PC-9 (cell line): ENCODE measurements at regions not wholly inside any gene's neighbourhood (a gene's known extent, or its start where the extent isn't known, plus 50 kb on each side); places are given as distances from the start of the nearest gene placed in this dataset.
A peak's percentile ranks its signal among the peaks of the same experiment; 100 is the strongest.

Experiments used
- BruUV-seq: library from RNA; stranded (reverse); fragments of 400-500 nt; replicated peaks from 2 replicates; lab custom pipeline; 2021; lab: Mats Ljungman, UMichigan
- CTCF ChIA-PET: fragments of 300-600 bp; sonication (Branson Sonifier 250); formaldehyde crosslinking; loops from one replicate; lab custom pipeline; 2022; ENCODE audit warnings: antibody characterized with exemption; lab: Charles Lee
- POLR2A ChIA-PET: fragments of 300-600 bp; sonication (Branson Sonifier 250); formaldehyde crosslinking; loops from one replicate; lab custom pipeline; 2022; ENCODE audit warnings: antibody characterized with exemption; ENCODE audit not compliant: unreplicated experiment; lab: Charles Lee
- DNase-seq, 2 experiments: peaks; one replicate each; pipeline versions ENCODE4 v3.0.0 to v3.0.0-alpha.2; 2015 to 2022; ENCODE audit warnings: mixed read lengths in 1 of 2
- H2AFZ ChIP-seq: fragments of 200-600 bp; sonication (generic); 2 replicates; pipeline ENCODE4 v1.8.1; 2017; ENCODE audit warnings: antibody characterized with exemption
- H3F3A ChIP-seq: fragments of 200-600 bp; sonication (generic); 2 replicates; pipeline ENCODE4 v1.8.1; 2017; ENCODE audit warnings: antibody characterized with exemption, mild to moderate bottlenecking, low read depth; ENCODE audit not compliant: insufficient read depth
- H3K27ac ChIP-seq: fragments of 200-600 bp; sonication (generic); 2 replicates; pipeline ENCODE4 v1.6.1; 2016; ENCODE audit warnings: mixed run types
- H3K27me3 ChIP-seq: fragments of 200-600 bp; sonication (generic); 2 replicates; pipeline ENCODE4 v1.6.1; 2016; ENCODE audit warnings: low read depth, mixed run types; ENCODE audit not compliant: insufficient read depth
- H3K36me3 ChIP-seq: fragments of 200-600 bp; sonication (generic); 2 replicates; pipeline ENCODE4 v1.6.1; 2016; ENCODE audit warnings: low read depth, mixed run types
- H3K4me1 ChIP-seq: fragments of 200-600 bp; sonication (generic); replicated peaks from 2 replicates; pipeline ENCODE4 v1.6.1; 2016; ENCODE audit warnings: mixed run types; ENCODE audit not compliant: insufficient read depth
- H3K4me2 ChIP-seq: fragments of 200-600 bp; sonication (generic); 2 replicates; pipeline ENCODE4 v1.6.1; 2017; ENCODE audit warnings: mixed run types
- H3K4me3 ChIP-seq: fragments of 200-600 bp; sonication (generic); 2 replicates; pipeline ENCODE4 v1.6.1; 2016; ENCODE audit warnings: mixed run types
- H3K79me2 ChIP-seq: fragments of 200-600 bp; sonication (generic); 2 replicates; pipeline ENCODE4 v1.6.1; 2017; ENCODE audit warnings: low read depth, mixed run types
- H3K9me2 ChIP-seq: fragments of 200-600 bp; sonication (generic); 2 replicates; pipeline ENCODE4 v1.8.1; 2017; ENCODE audit warnings: mild to moderate bottlenecking; ENCODE audit not compliant: insufficient read depth
- H3K9me3 ChIP-seq: fragments of 200-600 bp; sonication (generic); 2 replicates; pipeline ENCODE4 v1.8.1; 2016; ENCODE audit warnings: low read depth; ENCODE audit not compliant: insufficient read depth
- H4K20me1 ChIP-seq: fragments of 200-600 bp; sonication (generic); 2 replicates; pipeline ENCODE4 v1.8.1; 2017; ENCODE audit not compliant: insufficient read depth
- CTCF ChIP-seq: fragments of 200-600 bp; sonication (generic); conservative IDR thresholded peaks from 2 replicates; pipeline ENCODE4 v1.6.1; 2017; ENCODE audit warnings: mixed run types, antibody characterized with exemption, mild to moderate bottlenecking, moderate library complexity
- EZH2 ChIP-seq: fragments of 200-600 bp; sonication (generic); IDR thresholded peaks from 2 replicates; pipeline ENCODE4 v1.8.0; 2017; ENCODE audit warnings: antibody characterized with exemption, low read depth
- intact Hi-C: fragments of 100-400 bp; cut with micrococcal nuclease; formaldehyde crosslinking; loops from one replicate; pipeline ENCODE4 v1.10.0; 2022; ENCODE audit not compliant: unreplicated experiment

- intact Hi-C loops, result loop anchor here (10.0 kb wide), 1 partner anchor 1261 kb away; no protein-coding TSS in a partner anchor
- H3K4me2 ChIP-seq, result no peak overlapping the region
- POLR2A ChIA-PET, result no interaction called here
- no peak for DNase-seq
- H3F3A ChIP-seq, result no peaks in the 10 kb centered on the region
- no peaks in the 10 kb centered on the region for H3K9me3 ChIP-seq
- no TSS peak for BruUV-seq
- no peaks in the 10 kb centered on the region for H3K79me2 ChIP-seq
- CTCF ChIA-PET, result no interaction called here
- H3K4me3 ChIP-seq, result no peak overlapping the region
- H3K9me2 ChIP-seq, result no peaks in the 10 kb centered on the region
- H3K4me1 ChIP-seq, result no peaks in the 10 kb centered on the region
- 0 out of 2 replicates have a peak overlapping the region, but pooled peaks have one; percentile 49 for H2AFZ ChIP-seq
- H4K20me1 ChIP-seq, result no peaks in the 10 kb centered on the region
- no peak overlapping the region for H3K27ac ChIP-seq
- H3K36me3 ChIP-seq, result no peaks in the 10 kb centered on the region
- H3K27me3 ChIP-seq, result no peaks in the 10 kb centered on the region
- TF ChIP-seq EZH2, result no peak
- no peak for TF ChIP-seq CTCF
Observed at GRCh38 chr3:146813496-146813895, 208.3 kb upstream of the PLSCR5 start.

GRCh38 chr3:146803745-146804144 lies 198.6 kb upstream of the PLSCR5 start:
- no peaks in the 10 kb centered on the region for H3K4me1 ChIP-seq
- H2AFZ ChIP-seq, result no peak overlapping the region
- no peaks in the 10 kb centered on the region for H3K79me2 ChIP-seq
- H3K9me2 ChIP-seq, result no peaks in the 10 kb centered on the region
- no peaks in the 10 kb centered on the region for H3K9me3 ChIP-seq
- no peaks in the 10 kb centered on the region for H3K27me3 ChIP-seq
- BruUV-seq, result no TSS peak
- no peak overlapping the region for H3K4me2 ChIP-seq
- no peak for DNase-seq
- no peaks in the 10 kb centered on the region for H3F3A ChIP-seq
- H4K20me1 ChIP-seq, result no peaks in the 10 kb centered on the region
- no peak overlapping the region for H3K4me3 ChIP-seq
- H3K27ac ChIP-seq, result no peak overlapping the region
- no peaks in the 10 kb centered on the region for H3K36me3 ChIP-seq
- intact Hi-C loops, result no loop called here
- ChIA-PET CTCF (interaction anchor here (0.6 kb wide), 1 partner anchor 613 kb away, joined by 4 read pairs; no protein-coding TSS in a partner anchor), POLR2A (no interaction called here)
- TF ChIP-seq CTCF (no peak), EZH2 (no peak)

GRCh38 chr3:146801492-146801891 lies 196.3 kb upstream of the PLSCR5 start:
- no peaks in the 10 kb centered on the region for H3K79me2 ChIP-seq
- no peak overlapping the region for H3K27ac ChIP-seq
- H3K36me3 ChIP-seq, result no peaks in the 10 kb centered on the region
- no peak overlapping the region for H3K4me2 ChIP-seq
- DNase-seq, result no peak
- no peaks in the 10 kb centered on the region for H4K20me1 ChIP-seq
- ChIA-PET POLR2A (no interaction called here), CTCF (no interaction called here)
- H3K9me3 ChIP-seq, result no peaks in the 10 kb centered on the region
- no TSS peak for BruUV-seq
- H3K4me3 ChIP-seq, result no peak overlapping the region
- H3K4me1 ChIP-seq, result no peaks in the 10 kb centered on the region
- intact Hi-C loops, result no loop called here
- no peaks in the 10 kb centered on the region for H3K9me2 ChIP-seq
- H2AFZ ChIP-seq, result no peak overlapping the region
- no peaks in the 10 kb centered on the region for H3F3A ChIP-seq
- TF ChIP-seq EZH2, result no peak
- TF ChIP-seq CTCF, result no peak
- no peaks in the 10 kb centered on the region for H3K27me3 ChIP-seq
